Loucy (cell line): ENCODE measurements at regions not wholly inside any gene's neighbourhood (a gene's known extent, or its start where the extent isn't known, plus 50 kb on each side); places are given as distances from the start of the nearest gene placed in this dataset.

Experiments used
- EZH2phosphoT487 ChIP-seq: fragments of 200-600 bp; IDR thresholded peaks from 2 replicates; pipeline ENCODE4 v1.6.1; 2018; ENCODE audit warnings: antibody characterized with exemption, mild to moderate bottlenecking, moderate library complexity, borderline replicate concordance
- TF ChIP-seq, protein P1 (sequence below): fragments of 200-600 bp; sonication (generic); conservative IDR thresholded peaks from 2 replicates; pipeline ENCODE4 v1.5.1; 2014; ENCODE audit warnings: mild to moderate bottlenecking, antibody characterized with exemption, low read length

- TF ChIP-seq, protein P1, sequence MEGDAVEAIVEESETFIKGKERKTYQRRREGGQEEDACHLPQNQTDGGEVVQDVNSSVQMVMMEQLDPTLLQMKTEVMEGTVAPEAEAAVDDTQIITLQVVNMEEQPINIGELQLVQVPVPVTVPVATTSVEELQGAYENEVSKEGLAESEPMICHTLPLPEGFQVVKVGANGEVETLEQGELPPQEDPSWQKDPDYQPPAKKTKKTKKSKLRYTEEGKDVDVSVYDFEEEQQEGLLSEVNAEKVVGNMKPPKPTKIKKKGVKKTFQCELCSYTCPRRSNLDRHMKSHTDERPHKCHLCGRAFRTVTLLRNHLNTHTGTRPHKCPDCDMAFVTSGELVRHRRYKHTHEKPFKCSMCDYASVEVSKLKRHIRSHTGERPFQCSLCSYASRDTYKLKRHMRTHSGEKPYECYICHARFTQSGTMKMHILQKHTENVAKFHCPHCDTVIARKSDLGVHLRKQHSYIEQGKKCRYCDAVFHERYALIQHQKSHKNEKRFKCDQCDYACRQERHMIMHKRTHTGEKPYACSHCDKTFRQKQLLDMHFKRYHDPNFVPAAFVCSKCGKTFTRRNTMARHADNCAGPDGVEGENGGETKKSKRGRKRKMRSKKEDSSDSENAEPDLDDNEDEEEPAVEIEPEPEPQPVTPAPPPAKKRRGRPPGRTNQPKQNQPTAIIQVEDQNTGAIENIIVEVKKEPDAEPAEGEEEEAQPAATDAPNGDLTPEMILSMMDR = no peak
- TF ChIP-seq EZH2phosphoT487 = no peak
Observed at GRCh38 chr12:58252914-58253313, 311.5 kb downstream of the ATP23 start.
